ENCODE measurements at regions not wholly inside any gene's neighbourhood (a gene's known extent, or its start where the extent isn't known, plus 50 kb on each side); places are given as distances from the start of the nearest gene placed in this dataset.
"Not testable (repeated sequence)": the region's sequence is repeated elsewhere in the genome, so short reads cannot be mapped to it uniquely, and the experiment has no call there.

GRCh38 chr1:224044420-224044819, 69.5 kb upstream of the FBXO28 start:
- no peaks in the 10 kb centered on the region for H3K9me3 ChIP-seq (ENCODE audit: control insufficient read depth in 1 of 2, low read length in 2 of 2)
- no peaks in the 10 kb centered on the region for H3K36me3 ChIP-seq (ENCODE audit: control insufficient read depth in 1 of 2, insufficient read depth in 2 of 2, low read length in 2 of 2)
- H3K4me1 ChIP-seq (ENCODE audit: control insufficient read depth in 1 of 2, insufficient read depth in 2 of 2, low read length in 2 of 2), result no peaks in the 10 kb centered on the region
- H3K27ac ChIP-seq (ENCODE audit: low read length), result no peak overlapping the region
- H3K4me3 ChIP-seq (ENCODE audit: low read depth in 1 of 2, low read length in 2 of 2), result no peak overlapping the region
- no peaks in the 10 kb centered on the region for H3K27me3 ChIP-seq (ENCODE audit: low read depth, low read length)

- H3K27me3 ChIP-seq (ENCODE audit: low read depth, low read length), result no peaks in the 10 kb centered on the region
- no peaks in the 10 kb centered on the region for H3K36me3 ChIP-seq (ENCODE audit: control insufficient read depth in 1 of 2, insufficient read depth in 2 of 2, low read length in 2 of 2)
- no peak overlapping the region for H3K27ac ChIP-seq (ENCODE audit: low read length)
- no peaks in the 10 kb centered on the region for H3K9me3 ChIP-seq (ENCODE audit: control insufficient read depth in 1 of 2, low read length in 2 of 2)
- H3K4me3 ChIP-seq (ENCODE audit: low read depth in 1 of 2, low read length in 2 of 2), result no peak overlapping the region
- H3K4me1 ChIP-seq (ENCODE audit: control insufficient read depth in 1 of 2, insufficient read depth in 2 of 2, low read length in 2 of 2), result no peaks in the 10 kb centered on the region
Observed at GRCh38 chr1:224042557-224043118, 71.3 kb upstream of the FBXO28 start.

DNA sequence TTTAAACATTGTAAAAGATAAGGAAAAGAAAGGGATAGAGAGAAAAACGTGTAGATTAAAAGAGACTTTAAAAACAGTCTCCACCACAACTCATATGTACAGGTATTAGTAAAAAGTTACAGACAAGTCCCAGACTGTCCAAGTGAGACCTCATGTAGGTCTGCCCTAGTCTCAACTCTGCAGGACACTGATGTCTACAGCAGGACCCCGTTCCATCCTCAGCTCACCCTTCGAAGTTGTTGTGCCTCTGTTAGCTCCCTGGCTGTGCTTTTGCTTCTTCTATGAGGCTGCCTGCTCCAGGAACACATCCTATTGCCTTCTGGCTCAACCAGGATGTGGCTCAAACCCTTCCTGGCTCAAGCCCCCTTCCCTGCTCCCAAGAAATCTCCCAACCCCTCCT, 72.9 kb upstream of the FBXO28 start:
- no peak overlapping the region for H3K27ac ChIP-seq (ENCODE audit: low read length)
- no peaks in the 10 kb centered on the region for H3K36me3 ChIP-seq (ENCODE audit: control insufficient read depth in 1 of 2, insufficient read depth in 2 of 2, low read length in 2 of 2)
- H3K4me1 ChIP-seq (ENCODE audit: control insufficient read depth in 1 of 2, insufficient read depth in 2 of 2, low read length in 2 of 2), result no peaks in the 10 kb centered on the region
- no peaks in the 10 kb centered on the region for H3K27me3 ChIP-seq (ENCODE audit: low read depth, low read length)
- no peak overlapping the region for H3K4me3 ChIP-seq (ENCODE audit: low read depth in 1 of 2, low read length in 2 of 2)
- H3K9me3 ChIP-seq (ENCODE audit: control insufficient read depth in 1 of 2, low read length in 2 of 2), result no peaks in the 10 kb centered on the region

- H3K27ac ChIP-seq (ENCODE audit: low read length); H3K36me3 ChIP-seq (ENCODE audit: control insufficient read depth in 1 of 2, insufficient read depth in 2 of 2, low read length in 2 of 2); H3K4me3 ChIP-seq (ENCODE audit: low read depth in 1 of 2, low read length in 2 of 2); H3K27me3 ChIP-seq (ENCODE audit: low read depth, low read length); H3K9me3 ChIP-seq (ENCODE audit: control insufficient read depth in 1 of 2, low read length in 2 of 2); H3K4me1 ChIP-seq (ENCODE audit: control insufficient read depth in 1 of 2, insufficient read depth in 2 of 2, low read length in 2 of 2): not testable (repeated sequence)
Observed at GRCh38 chr1:224040423-224040822, 73.5 kb upstream of the FBXO28 start.

DNA sequence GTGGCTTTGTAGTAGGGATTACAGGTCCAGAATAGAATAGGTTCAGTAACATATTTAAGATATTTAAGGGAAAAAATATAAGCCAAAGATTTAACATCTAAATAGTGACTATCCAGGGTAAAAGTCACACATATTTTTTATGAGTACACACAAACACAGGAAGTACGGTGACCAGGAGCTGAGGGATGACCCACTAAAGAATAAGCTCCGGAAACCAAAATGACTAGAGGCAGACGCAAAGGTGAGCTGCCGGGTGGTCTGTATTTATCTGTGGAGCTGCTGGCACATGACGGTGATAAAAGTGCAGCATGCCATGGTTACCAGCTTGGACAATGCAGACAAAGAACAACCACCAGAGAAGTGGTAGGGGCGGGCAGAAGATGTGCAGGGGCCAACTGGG, 73.9 kb upstream of the FBXO28 start:
- not testable (repeated sequence) for H3K4me1 ChIP-seq (ENCODE audit: control insufficient read depth in 1 of 2, insufficient read depth in 2 of 2, low read length in 2 of 2); H3K36me3 ChIP-seq (ENCODE audit: control insufficient read depth in 1 of 2, insufficient read depth in 2 of 2, low read length in 2 of 2); H3K4me3 ChIP-seq (ENCODE audit: low read depth in 1 of 2, low read length in 2 of 2); H3K27ac ChIP-seq (ENCODE audit: low read length); H3K9me3 ChIP-seq (ENCODE audit: control insufficient read depth in 1 of 2, low read length in 2 of 2); H3K27me3 ChIP-seq (ENCODE audit: low read depth, low read length)

DNA sequence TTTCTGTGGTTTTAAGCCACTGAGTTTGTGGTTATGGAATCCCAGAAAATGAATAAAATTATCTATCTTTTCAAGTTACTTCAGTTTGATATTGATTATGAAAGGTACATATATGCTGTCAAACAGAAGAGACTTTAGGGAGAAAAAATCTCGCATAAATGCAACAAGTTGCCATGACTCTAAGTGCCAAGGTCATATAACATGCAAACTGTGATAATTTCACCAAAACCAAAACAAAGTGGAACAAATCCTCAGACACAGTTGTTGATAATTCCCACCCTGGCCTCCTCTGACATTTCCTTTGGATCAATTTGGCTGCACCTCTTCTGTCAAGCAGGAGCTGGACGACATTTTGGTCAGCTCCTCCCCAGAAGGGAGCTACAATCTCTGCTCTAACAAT, 75.1 kb upstream of the FBXO28 start:
- H3K36me3 ChIP-seq (ENCODE audit: control insufficient read depth in 1 of 2, insufficient read depth in 2 of 2, low read length in 2 of 2), result not testable (repeated sequence)

DNA sequence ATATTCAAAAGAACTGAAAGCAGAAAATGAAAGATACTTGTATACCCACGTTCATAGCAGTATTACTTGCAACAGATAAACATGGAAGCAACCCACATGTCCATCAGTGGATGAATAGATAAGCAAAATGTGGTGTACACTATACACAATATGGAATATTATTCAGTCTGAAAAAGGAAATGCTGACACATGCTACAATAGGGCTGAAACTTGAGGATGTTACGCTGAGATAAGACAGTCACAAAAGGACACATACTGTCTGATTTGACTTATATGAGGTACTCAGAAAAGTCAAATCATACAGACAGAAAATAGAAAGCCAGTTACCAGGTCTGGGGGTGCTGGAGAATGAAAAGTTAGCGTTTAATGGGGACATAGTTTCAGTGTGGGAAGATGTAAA, 76.5 kb upstream of the FBXO28 start:
- H3K4me1 ChIP-seq (ENCODE audit: control insufficient read depth in 1 of 2, insufficient read depth in 2 of 2, low read length in 2 of 2); H3K27me3 ChIP-seq (ENCODE audit: low read depth, low read length); H3K27ac ChIP-seq (ENCODE audit: low read length); H3K4me3 ChIP-seq (ENCODE audit: low read depth in 1 of 2, low read length in 2 of 2); H3K9me3 ChIP-seq (ENCODE audit: control insufficient read depth in 1 of 2, low read length in 2 of 2); H3K36me3 ChIP-seq (ENCODE audit: control insufficient read depth in 1 of 2, insufficient read depth in 2 of 2, low read length in 2 of 2): not testable (repeated sequence)

More for the DNA sequence above, 75.1 kb upstream of the FBXO28 start:
- H3K4me1 ChIP-seq (ENCODE audit: control insufficient read depth in 1 of 2, insufficient read depth in 2 of 2, low read length in 2 of 2); H3K4me3 ChIP-seq (ENCODE audit: low read depth in 1 of 2, low read length in 2 of 2); H3K27ac ChIP-seq (ENCODE audit: low read length); H3K27me3 ChIP-seq (ENCODE audit: low read depth, low read length); H3K9me3 ChIP-seq (ENCODE audit: control insufficient read depth in 1 of 2, low read length in 2 of 2): not testable (repeated sequence)

- not testable (repeated sequence) for H3K27ac ChIP-seq (ENCODE audit: low read length); H3K36me3 ChIP-seq (ENCODE audit: control insufficient read depth in 1 of 2, insufficient read depth in 2 of 2, low read length in 2 of 2); H3K4me3 ChIP-seq (ENCODE audit: low read depth in 1 of 2, low read length in 2 of 2); H3K9me3 ChIP-seq (ENCODE audit: control insufficient read depth in 1 of 2, low read length in 2 of 2); H3K4me1 ChIP-seq (ENCODE audit: control insufficient read depth in 1 of 2, insufficient read depth in 2 of 2, low read length in 2 of 2); H3K27me3 ChIP-seq (ENCODE audit: low read depth, low read length)
Observed at GRCh38 chr1:224032608-224033276, 81.2 kb upstream of the FBXO28 start.

DNA sequence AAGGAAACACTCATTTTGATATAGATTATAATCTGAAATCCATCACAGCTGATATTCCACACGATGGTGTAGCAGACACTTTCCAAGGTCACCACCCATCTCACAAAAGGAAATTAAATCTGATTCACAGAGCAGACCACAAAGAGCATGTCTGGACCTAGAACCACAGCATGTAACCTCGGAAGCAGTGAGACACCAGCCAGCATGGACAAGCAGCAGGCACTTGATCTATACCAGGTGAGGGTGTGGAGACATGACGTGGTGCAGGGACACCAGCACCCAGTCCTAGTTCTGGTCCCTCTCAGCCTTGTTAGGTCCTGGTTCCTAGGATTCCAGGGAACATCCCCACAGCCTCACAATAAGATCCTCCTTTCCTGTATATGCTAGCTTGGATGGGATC, 81.9 kb upstream of the FBXO28 start:
- H3K9me3 ChIP-seq (ENCODE audit: control insufficient read depth in 1 of 2, low read length in 2 of 2); H3K4me3 ChIP-seq (ENCODE audit: low read depth in 1 of 2, low read length in 2 of 2); H3K27me3 ChIP-seq (ENCODE audit: low read depth, low read length); H3K4me1 ChIP-seq (ENCODE audit: control insufficient read depth in 1 of 2, insufficient read depth in 2 of 2, low read length in 2 of 2); H3K27ac ChIP-seq (ENCODE audit: low read length); H3K36me3 ChIP-seq (ENCODE audit: control insufficient read depth in 1 of 2, insufficient read depth in 2 of 2, low read length in 2 of 2): not testable (repeated sequence)

- H3K27me3 ChIP-seq (ENCODE audit: low read depth, low read length); H3K36me3 ChIP-seq (ENCODE audit: control insufficient read depth in 1 of 2, insufficient read depth in 2 of 2, low read length in 2 of 2); H3K4me3 ChIP-seq (ENCODE audit: low read depth in 1 of 2, low read length in 2 of 2); H3K9me3 ChIP-seq (ENCODE audit: control insufficient read depth in 1 of 2, low read length in 2 of 2); H3K27ac ChIP-seq (ENCODE audit: low read length); H3K4me1 ChIP-seq (ENCODE audit: control insufficient read depth in 1 of 2, insufficient read depth in 2 of 2, low read length in 2 of 2): not testable (repeated sequence)
Observed at GRCh38 chr1:224030257-224030656, 83.7 kb upstream of the FBXO28 start.

- not testable (repeated sequence) for H3K9me3 ChIP-seq (ENCODE audit: control insufficient read depth in 1 of 2, low read length in 2 of 2); H3K36me3 ChIP-seq (ENCODE audit: control insufficient read depth in 1 of 2, insufficient read depth in 2 of 2, low read length in 2 of 2); H3K27me3 ChIP-seq (ENCODE audit: low read depth, low read length); H3K4me1 ChIP-seq (ENCODE audit: control insufficient read depth in 1 of 2, insufficient read depth in 2 of 2, low read length in 2 of 2); H3K4me3 ChIP-seq (ENCODE audit: low read depth in 1 of 2, low read length in 2 of 2); H3K27ac ChIP-seq (ENCODE audit: low read length)
Observed at GRCh38 chr1:224029286-224030025, 84.5 kb upstream of the FBXO28 start.

DNA sequence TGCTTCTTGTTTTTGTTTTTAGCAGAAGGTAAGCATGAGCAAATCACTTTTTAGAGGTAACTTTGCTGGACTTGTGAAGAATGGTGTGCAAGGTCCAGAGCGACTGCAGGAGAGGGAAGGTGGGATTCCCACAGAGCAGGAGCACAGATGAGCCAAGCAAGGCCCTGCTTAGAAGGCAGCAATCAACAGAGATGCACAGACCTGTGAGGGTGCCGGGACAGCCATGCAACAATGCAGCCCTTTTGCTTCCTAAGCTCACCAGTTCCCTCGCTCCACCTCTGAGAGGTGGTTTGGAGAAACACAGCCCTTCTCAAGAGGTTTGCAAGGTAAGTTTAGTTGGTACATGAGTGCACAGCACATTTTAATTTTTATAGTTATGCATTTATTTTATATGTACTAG, 85.1 kb upstream of the FBXO28 start:
- not testable (repeated sequence) for H3K27ac ChIP-seq (ENCODE audit: low read length); H3K36me3 ChIP-seq (ENCODE audit: control insufficient read depth in 1 of 2, insufficient read depth in 2 of 2, low read length in 2 of 2); H3K9me3 ChIP-seq (ENCODE audit: control insufficient read depth in 1 of 2, low read length in 2 of 2); H3K4me3 ChIP-seq (ENCODE audit: low read depth in 1 of 2, low read length in 2 of 2); H3K4me1 ChIP-seq (ENCODE audit: control insufficient read depth in 1 of 2, insufficient read depth in 2 of 2, low read length in 2 of 2); H3K27me3 ChIP-seq (ENCODE audit: low read depth, low read length)
